ENCODE measurements at regions not wholly inside any gene's neighbourhood (a gene's known extent, or its start where the extent isn't known, plus 50 kb on each side); places are given as distances from the start of the nearest gene placed in this dataset.

DNA sequence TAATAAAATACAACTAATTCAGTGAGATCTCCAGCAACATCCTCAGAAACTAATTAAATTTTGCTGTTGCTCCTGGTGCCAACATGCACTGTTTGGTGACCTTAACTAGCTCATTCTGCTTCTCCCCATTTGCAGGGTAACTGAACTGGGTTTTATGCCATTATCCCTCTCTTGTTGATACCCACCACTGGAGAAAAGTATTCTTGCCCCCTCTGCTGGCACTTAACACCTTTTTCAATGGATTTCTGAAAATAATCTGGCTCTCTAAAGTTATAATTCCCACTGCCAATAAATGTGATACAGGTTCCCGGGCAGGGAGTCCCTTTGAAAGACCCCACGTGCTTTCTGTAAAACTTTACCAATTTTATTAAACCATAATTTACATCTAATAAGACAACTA is 394.3 kb downstream of the OSTF1 start:
- no peak for DNase-seq
- TF ChIP-seq, protein P1, sequence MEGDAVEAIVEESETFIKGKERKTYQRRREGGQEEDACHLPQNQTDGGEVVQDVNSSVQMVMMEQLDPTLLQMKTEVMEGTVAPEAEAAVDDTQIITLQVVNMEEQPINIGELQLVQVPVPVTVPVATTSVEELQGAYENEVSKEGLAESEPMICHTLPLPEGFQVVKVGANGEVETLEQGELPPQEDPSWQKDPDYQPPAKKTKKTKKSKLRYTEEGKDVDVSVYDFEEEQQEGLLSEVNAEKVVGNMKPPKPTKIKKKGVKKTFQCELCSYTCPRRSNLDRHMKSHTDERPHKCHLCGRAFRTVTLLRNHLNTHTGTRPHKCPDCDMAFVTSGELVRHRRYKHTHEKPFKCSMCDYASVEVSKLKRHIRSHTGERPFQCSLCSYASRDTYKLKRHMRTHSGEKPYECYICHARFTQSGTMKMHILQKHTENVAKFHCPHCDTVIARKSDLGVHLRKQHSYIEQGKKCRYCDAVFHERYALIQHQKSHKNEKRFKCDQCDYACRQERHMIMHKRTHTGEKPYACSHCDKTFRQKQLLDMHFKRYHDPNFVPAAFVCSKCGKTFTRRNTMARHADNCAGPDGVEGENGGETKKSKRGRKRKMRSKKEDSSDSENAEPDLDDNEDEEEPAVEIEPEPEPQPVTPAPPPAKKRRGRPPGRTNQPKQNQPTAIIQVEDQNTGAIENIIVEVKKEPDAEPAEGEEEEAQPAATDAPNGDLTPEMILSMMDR (IDR thresholded peaks at IDR 0.05): no peak
- Mint-ChIP-seq H3K4me3 (no peak overlapping the region), H3K9me3 (peaks cover 39% of the 10 kb centered on the region), H3K27me3 (ENCODE audit: insufficient read depth) (no peaks in the 10 kb centered on the region; the same call in 1 of the 2 replicates), H3K4me1 (ENCODE audit: low read depth) (no peaks in the 10 kb centered on the region), H3K27ac (no peak overlapping the region), H3K36me3 (ENCODE audit: low read depth) (peaks cover 5% of the 10 kb centered on the region; the same call in 1 of the 2 replicates)

GRCh38 chr9:75483636-75484035 is 395.3 kb downstream of the OSTF1 start:
- TF ChIP-seq, protein P1 (IDR thresholded peaks at IDR 0.05): no peak
- no peaks in the 10 kb centered on the region for H3K4me1 Mint-ChIP-seq (ENCODE audit: low read depth)
- no peak for DNase-seq
- H3K4me3 Mint-ChIP-seq: no peak overlapping the region
- H3K27me3 Mint-ChIP-seq (ENCODE audit: insufficient read depth): no peaks in the 10 kb centered on the region; the same call in 1 of the 2 replicates
- peaks cover 5% of the 10 kb centered on the region; the same call in 1 of the 2 replicates for H3K36me3 Mint-ChIP-seq (ENCODE audit: low read depth)
- no peak overlapping the region for H3K27ac Mint-ChIP-seq
- H3K9me3 Mint-ChIP-seq: peaks cover 37% of the 10 kb centered on the region

DNA sequence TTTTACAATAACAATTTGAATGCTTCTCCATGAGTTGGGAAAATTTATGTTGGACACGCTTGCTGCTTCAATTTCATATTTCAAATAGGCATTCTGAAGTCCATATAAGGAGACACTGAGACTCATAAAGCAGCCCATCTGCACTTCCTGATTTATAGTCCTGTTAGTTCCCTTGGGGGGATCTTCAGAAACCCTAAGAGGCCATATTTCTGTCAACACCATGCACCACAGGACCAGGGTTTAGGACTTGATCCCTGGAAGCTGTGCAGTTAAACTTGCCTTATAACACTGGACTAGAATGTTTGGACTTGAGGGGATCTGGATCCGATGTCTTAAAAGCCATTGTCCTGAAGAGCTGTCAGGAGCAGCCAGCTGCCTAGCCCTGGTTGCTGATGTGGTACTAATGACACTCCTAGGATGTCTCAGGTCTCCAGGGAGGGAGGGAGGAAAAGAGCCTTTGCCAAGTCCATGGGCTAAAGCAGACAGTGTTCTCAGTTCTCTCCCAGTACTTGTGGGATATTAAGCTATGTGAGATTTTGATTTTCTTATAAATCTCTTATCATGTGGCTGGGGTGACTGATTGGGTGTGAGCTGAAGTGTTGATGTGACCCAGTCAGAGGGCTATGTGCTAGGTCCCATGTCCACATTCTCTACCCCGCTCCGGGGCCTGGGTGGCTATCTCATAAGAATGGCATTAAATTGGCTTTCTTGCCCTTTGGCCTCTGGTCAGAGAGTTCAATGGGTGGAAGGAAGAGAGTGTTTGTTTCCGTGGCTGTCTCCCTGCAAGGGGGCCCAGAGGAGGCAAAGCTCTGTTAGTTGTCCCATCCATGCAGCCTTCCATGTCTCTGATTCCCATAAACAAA is 399.8 kb downstream of the OSTF1 start:
- TF ChIP-seq, protein P1 (IDR thresholded peaks at IDR 0.05): no peak
- H3K4me1 Mint-ChIP-seq (ENCODE audit: low read depth): no peaks in the 10 kb centered on the region
- peaks cover 8% of the 10 kb centered on the region; the same call in 1 of the 2 replicates for H3K36me3 Mint-ChIP-seq (ENCODE audit: low read depth)
- no peaks in the 10 kb centered on the region; the same call in 1 of the 2 replicates for H3K27me3 Mint-ChIP-seq (ENCODE audit: insufficient read depth)
- peaks cover 41% of the 10 kb centered on the region for H3K9me3 Mint-ChIP-seq
- no peak overlapping the region for H3K4me3 Mint-ChIP-seq
- no peak for DNase-seq
- no peak overlapping the region for H3K27ac Mint-ChIP-seq

- DNase-seq: no peak
- Mint-ChIP-seq H3K9me3 (peaks cover 35% of the 10 kb centered on the region), H3K4me3 (no peak overlapping the region), H3K27me3 (ENCODE audit: insufficient read depth) (no peaks in the 10 kb centered on the region; the same call in 1 of the 2 replicates), H3K27ac (no peak overlapping the region), H3K36me3 (ENCODE audit: low read depth) (peaks cover 8% of the 10 kb centered on the region; the same call in 1 of the 2 replicates), H3K4me1 (ENCODE audit: low read depth) (no peaks in the 10 kb centered on the region)
- TF ChIP-seq, protein P1 (IDR thresholded peaks at IDR 0.05): no peak
Measured at GRCh38 chr9:75488719-75489110, 400.4 kb downstream of the OSTF1 start.

- H3K27me3 Mint-ChIP-seq (ENCODE audit: insufficient read depth): no peaks in the 10 kb centered on the region
- peaks cover 6% of the 10 kb centered on the region; the same call in 1 of the 2 replicates for H3K36me3 Mint-ChIP-seq (ENCODE audit: low read depth)
- no peak overlapping the region for H3K4me3 Mint-ChIP-seq
- TF ChIP-seq, protein P1 (IDR thresholded peaks at IDR 0.05): no peak
- H3K27ac Mint-ChIP-seq: no peak overlapping the region
- no peaks in the 10 kb centered on the region for H3K4me1 Mint-ChIP-seq (ENCODE audit: low read depth)
- peaks cover 32% of the 10 kb centered on the region for H3K9me3 Mint-ChIP-seq
- DNase-seq: no peak
Measured at GRCh38 chr9:75490326-75490725, 400.1 kb upstream of the PCSK5 start.

Measured in HFFc6 (cell line).